ENCODE measurements at regions not wholly inside any gene's neighbourhood (a gene's known extent, or its start where the extent isn't known, plus 50 kb on each side); places are given as distances from the start of the nearest gene placed in this dataset.

- no peak for TF ChIP-seq CTCF (IDR thresholded peaks at IDR 0.05 in 2 of 3, conservative IDR thresholded peaks at IDR 0.05 in 1 of 3; ENCODE audit: insufficient read depth in 2 of 3, low read depth in 1 of 3, low read length in 3 of 3)
- TF ChIP-seq GATA2 (CRISPR knock-in tag; IDR thresholded peaks at IDR 0.05): no peak
- TF ChIP-seq GTF2F1 (IDR thresholded peaks at IDR 0.05; ENCODE audit: low read depth, low read length): no peak
- no peak for TF ChIP-seq FOXA3 (CRISPR knock-in tag; conservative IDR thresholded peaks at IDR 0.05 in 1 of 2, IDR thresholded peaks at IDR 0.05 in 1 of 2)
- TF ChIP-seq POLR2A (conservative IDR thresholded peaks at IDR 0.05): no peak
- TF ChIP-seq RUNX1 (IDR thresholded peaks at IDR 0.05; ENCODE audit: low read depth): no peak
- no peak for TF ChIP-seq JUND (IDR thresholded peaks at IDR 0.05; ENCODE audit: borderline replicate concordance, low read depth, low read length)
- no peak for TF ChIP-seq JUND (tag; IDR thresholded peaks at IDR 0.05; ENCODE audit: borderline replicate concordance, low read depth, low read length)
- no peak for TF ChIP-seq EZH2 (IDR thresholded peaks at IDR 0.05; ENCODE audit: borderline replicate concordance, low read depth, low read length)
- TF ChIP-seq, protein P1, sequence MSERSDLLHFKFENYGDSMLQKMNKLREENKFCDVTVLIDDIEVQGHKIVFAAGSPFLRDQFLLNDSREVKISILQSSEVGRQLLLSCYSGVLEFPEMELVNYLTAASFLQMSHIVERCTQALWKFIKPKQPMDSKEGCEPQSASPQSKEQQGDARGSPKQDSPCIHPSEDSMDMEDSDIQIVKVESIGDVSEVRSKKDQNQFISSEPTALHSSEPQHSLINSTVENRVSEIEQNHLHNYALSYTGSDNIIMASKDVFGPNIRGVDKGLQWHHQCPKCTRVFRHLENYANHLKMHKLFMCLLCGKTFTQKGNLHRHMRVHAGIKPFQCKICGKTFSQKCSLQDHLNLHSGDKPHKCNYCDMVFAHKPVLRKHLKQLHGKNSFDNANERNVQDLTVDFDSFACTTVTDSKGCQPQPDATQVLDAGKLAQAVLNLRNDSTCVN (CRISPR knock-in tag; IDR thresholded peaks at IDR 0.05): no peak
- no peak for TF ChIP-seq TCF7 (IDR thresholded peaks at IDR 0.05; ENCODE audit: borderline replicate concordance)
- no peak for TF ChIP-seq ZBTB7A (IDR thresholded peaks at IDR 0.05; ENCODE audit: borderline replicate concordance, control insufficient read depth, low read depth, low read length)
- no peak for TF ChIP-seq TBP (optimal IDR thresholded peaks at IDR 0.05; ENCODE audit: low read depth, low read length)
- no peak for TF ChIP-seq RBM25 (IDR thresholded peaks at IDR 0.05; ENCODE audit: low read depth, low read length, severe bottlenecking)
Observed at GRCh38 chr16:52837251-52837650, 215.4 kb downstream of the CHD9NB start.
